Fibroblast of skin of scalp (primary cell): ENCODE measurements at regions not wholly inside any gene's neighbourhood (a gene's known extent, or its start where the extent isn't known, plus 50 kb on each side); places are given as distances from the start of the nearest gene placed in this dataset.
"Not testable (repeated sequence)": the region's sequence is repeated elsewhere in the genome, so short reads cannot be mapped to it uniquely, and the experiment has no call there.

ENCODE experiments used
- DNase-seq: peaks from one replicate; pipeline ENCODE4 v3.0.0-alpha.2; 2013

DNA sequence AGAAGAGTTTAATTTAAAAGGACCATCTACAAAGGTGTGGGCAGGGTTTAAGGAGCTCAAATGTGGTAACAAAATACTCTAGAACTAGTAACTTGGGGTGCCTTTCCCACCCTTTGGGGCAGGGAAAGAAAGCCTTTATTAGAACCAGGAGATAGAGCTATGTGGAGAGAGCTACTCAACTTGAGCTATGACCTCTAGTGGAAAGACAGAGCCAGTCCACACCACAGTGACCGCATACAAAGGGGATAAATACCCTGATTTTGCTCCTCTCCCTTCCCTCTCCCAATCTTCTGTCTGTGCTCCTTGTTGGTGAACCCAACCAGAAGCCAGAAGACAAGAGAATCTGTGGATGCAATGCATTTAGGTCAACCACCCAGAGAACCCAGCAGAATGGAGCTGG is 54.4 kb upstream of the JAK1 start:
- DNase-seq = no peak

DNA sequence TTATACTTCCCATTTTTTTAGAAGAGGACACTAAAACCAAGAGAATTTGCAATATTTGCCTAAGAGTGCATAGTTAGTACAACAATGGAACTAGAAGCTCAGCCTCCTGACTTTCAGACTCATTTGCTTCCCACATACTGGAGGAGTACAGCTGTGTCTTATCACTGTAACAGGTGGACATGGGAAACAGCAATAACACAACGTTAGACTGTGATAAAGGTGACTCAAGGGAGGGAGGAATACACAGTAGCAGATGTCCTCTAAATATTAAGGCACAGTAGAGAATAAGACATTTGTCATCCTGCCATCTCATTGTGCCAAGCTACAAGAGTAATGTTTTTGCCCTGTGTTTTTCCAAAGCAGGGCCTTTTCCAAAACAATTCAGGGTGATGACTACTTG is 55.4 kb upstream of the JAK1 start:
- DNase-seq = no peak

DNA sequence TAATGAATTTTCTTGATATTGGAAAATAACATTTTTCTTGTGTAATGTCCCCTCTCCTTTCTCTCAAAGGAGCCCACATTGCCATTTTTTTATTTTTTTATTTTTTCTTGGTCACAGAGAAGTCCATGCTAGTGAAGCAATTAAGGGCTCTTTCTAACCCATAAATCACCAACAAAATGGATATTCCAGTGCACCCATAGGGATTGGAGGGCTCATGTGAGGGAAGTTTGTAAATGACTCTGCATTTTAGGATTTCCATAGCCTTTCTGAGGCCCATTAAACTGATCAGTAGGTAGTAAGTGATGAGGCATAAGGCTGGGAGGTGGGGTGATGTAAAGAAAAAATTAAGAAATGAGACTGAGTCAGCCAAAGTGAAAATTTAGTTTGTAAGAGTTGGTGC is 55.9 kb upstream of the JAK1 start:
- no peak for DNase-seq

DNA sequence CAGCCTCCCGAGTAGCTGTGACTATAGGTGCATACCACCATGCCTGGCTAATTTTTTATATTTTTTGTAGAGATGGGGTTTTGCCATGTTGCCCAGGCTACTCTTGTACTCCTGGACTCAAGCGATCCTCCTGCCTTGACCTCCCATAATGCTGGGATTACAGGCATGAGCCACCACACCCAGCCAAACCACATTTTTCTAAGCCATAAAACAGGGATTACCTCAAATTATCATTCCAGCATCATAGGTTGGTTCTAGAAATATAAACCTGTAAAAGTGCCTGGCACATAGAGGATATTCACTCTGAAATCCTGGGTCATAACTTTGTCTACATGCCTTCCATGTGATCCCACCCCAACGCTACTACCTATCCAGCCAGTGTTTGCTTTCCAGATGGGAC is 59.4 kb upstream of the JAK1 start:
- DNase-seq = no peak

DNA sequence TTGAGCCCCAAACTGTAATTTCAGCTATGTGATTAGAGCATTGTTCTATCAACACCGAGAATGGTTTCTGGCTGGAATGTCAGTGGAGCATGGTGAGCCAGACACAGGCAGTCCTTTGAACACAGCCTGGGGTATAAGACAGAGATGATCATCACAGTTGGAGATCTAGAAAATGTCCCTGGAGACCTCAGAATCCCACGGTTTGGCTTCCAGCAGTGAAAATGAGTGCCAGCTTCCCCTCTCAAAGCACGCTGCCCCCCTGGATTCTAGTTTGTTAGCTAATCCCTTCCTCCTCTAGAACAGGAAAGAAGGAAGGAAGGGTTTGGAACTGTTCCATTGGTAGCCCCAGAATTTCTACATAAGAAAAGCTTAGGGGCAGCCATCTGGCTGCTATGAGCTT is 59.9 kb upstream of the JAK1 start:
- peak; percentile 34 for DNase-seq

DNA sequence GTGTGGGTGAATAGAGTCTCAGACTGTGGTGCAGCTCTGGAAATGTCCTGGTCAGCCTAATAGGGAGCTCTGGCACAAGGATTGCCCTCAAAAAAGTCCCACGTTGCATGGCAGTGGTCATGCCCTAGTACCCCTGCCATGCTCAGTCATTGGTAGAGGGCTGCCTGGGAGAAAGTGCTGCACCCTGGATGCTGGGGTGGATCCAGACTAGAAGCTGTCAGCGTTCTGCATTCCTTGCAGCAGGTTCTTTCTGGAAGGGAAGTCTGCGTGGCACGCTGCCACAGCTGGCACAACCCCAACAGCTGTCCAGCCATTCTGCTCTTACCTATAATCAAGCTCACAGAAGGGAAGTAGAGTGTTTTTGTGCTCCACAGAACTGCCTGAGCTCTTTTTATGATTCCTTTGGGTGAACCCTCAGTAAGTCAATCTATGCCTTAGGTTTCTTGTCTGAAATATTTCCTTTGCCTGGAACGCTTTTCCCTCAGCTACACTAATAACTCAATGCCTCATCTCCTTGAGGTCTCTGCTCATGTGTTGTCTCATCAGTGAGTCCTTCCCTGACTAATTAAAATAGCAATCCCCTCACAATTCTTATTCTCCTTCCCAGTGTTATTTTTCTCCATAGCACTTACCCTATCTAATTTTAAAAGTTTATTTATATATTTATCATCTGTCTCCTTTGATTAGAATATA is 61.5 kb upstream of the JAK1 start:
- no peak for DNase-seq

DNA sequence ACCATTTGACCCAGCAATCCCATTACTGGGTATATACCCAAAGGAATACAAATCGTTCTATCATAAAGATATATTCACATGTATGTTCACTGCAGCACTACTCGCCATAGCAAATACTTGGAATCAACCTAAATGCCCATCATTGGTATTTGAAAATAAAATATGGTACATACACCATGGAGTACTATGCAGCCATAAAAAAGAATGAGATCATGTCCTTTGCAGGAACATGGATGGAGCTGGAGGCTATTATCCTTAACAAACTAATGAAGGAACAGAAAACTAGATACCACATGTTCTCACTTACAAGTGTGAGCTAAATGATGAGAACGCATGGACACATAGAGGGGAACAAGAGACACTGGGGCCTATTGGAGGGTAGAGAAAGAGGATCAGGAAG is 63.1 kb upstream of the JAK1 start:
- not testable (repeated sequence) for DNase-seq

DNA sequence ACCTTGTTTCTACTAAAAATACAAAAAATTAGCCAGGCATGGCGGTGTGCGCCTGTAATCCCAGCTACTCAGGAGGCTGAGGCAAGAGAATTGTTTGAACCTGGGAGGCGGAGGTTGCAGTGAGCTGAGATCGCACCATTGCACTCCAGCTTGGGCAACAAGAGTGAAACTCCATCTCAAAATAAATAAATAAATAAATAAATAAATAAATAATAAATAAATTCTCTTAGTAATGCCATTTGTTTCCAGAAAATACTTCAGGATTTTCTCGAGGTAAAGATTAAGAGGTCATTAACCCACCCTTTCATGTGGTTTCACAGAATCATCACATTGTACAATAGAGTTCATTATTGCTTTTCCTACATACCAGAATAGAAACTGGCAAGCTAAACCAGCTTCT is 68.5 kb upstream of the JAK1 start:
- DNase-seq = not testable (repeated sequence)

DNA sequence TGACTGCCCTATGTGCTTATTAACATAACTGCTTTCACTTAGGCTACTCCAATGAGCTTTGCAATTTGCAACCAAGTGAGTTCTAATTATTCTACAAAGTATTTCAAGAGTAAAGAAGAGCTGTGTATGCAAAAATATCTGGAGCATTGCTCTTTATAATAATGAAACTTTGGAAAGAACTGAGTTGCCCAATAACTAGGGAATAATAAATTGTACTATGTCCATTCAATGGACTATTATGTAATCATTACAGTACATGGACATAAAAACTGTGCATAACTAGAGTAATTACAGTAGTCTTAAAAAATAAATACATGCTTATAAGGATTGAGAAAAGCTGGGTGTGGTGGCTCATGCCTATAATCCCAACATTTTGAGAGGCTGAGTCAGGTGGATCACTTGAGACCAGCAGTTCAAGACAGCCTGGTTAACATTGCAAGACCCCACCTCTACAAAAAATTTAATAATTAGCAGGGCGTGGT is 70.3 kb upstream of the JAK1 start:
- no peak for DNase-seq

DNA sequence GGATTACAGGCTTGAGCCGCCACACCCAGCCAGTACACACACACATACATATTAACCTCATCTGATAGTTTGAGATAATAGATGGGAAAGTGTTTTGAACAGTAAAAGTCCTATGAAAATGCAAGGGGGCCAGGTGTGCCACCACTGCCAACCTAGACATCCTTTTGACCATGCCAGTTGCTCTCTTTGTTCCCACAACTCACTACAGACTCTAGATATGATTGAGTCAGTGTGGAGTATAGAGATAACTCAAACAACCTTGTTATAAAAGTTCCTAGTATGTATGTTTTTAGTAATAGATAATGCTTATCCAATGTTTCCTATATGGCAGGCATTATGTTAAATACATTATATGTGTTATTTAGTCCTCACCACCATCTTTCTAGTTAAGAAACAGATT is 72.7 kb upstream of the JAK1 start:
- no peak for DNase-seq

DNA sequence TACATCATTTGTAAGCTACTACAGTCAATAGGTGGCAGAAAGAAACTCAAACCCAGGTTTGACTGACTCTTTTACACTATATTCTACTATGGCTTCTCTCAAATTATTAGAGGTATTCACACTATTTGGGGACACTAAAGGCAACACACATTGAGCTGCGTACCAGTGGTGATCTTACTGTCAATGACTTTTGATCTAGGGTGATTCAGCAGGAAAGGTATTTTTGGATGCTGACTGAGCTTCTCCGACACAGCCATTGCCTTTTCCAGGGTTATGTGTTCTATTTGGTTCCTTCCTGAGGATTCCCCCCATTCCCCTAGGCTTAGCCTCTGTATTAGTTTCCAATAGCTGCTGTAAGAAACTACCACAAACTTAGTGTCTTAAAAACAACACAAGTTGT is 73.2 kb upstream of the JAK1 start:
- no peak for DNase-seq

DNA sequence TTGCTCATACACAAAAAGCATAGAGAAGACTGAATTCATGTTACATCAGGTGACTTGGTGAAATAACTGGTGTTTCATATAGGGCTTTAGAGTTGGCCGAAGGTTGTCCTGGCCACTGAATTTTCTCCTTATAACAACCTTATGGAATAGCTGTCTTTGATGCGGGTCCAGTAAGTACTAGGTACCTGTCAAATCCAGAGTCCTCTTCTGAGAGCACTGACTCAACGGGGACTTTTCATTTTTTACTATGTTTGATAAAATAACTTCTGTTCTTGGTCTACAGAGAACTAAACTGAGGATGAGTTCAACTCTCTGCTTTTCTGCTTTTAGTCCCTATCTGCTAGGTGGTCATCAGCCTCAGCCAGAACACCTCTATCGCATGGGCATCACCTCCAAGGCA is 76.1 kb upstream of the JAK1 start:
- DNase-seq = no peak

DNA sequence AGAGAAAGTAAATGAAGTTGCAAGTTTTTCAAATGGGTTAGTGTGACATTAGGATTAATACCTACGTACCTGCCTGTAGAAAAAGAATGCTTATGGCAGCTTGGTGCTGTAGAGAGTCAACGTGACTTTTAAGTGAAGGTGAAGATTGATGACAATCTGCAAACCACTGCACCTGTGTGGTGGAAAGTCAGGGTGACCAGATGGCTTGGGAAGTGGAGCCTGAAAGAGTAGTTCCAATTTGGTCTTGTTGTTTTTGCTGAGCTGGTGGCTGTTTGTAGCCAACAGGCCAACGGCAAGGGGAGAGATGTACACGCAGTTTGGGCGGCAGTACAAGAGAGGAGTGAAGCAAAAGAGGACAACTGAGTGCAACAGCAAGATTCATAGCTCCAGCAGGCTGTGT is 78.1 kb upstream of the JAK1 start:
- DNase-seq = no peak

DNA sequence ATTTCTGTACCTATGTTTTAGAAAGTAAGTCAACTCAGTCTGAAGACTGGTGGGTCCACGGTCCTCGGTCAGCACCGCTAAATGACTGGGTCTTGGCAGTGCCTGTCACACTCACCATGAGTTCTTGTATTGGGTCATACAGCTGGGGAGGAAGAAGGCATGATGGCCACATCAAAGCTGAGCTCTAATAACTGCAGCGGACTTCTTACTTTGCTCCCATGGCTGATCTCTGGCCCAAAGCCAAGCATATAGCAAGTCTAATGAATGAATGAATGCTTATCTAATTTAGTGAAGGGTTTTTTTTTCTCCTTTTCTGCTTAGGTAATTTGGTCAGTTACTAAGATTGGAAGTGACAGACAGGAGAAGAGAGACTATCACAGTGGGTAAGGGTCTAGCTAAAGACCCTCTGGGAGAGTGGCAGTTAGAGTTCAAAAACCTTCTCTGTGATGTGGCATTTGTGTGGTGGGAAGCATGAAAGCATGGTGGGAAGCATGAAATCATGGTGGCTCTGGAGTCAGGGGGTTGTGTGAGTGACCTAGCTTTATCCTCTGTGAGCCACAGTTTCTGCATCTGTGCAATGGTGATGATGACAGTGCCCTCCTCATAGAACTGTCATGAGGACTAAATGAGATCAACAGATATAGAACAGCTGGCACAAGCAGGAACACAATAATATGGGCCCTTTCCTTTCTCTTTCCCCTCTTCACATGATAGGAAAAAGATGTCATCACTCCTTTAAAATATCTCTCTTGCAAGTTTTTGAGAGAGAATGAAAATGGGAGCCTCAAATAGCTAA is 78.9 kb upstream of the JAK1 start:
- DNase-seq = no peak

DNA sequence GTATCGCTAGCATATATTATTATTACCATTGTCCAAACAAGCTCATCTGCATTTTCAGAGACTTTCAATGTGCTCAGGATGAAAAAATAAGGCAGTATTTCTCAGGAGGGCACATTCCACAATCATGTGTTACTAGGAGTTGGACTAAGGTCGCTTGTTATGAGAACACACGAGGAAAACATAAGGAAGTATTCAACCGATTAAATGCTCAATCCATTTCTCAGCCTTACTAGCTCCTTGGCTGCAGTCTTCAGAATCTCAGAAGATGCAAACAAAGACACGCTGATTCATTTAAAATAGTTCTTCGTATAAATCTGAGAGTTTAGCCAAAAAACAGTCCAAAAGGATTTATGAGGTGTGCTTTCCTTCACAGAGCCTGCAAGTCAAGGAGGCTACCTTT is 82.0 kb upstream of the JAK1 start:
- DNase-seq = no peak

DNA sequence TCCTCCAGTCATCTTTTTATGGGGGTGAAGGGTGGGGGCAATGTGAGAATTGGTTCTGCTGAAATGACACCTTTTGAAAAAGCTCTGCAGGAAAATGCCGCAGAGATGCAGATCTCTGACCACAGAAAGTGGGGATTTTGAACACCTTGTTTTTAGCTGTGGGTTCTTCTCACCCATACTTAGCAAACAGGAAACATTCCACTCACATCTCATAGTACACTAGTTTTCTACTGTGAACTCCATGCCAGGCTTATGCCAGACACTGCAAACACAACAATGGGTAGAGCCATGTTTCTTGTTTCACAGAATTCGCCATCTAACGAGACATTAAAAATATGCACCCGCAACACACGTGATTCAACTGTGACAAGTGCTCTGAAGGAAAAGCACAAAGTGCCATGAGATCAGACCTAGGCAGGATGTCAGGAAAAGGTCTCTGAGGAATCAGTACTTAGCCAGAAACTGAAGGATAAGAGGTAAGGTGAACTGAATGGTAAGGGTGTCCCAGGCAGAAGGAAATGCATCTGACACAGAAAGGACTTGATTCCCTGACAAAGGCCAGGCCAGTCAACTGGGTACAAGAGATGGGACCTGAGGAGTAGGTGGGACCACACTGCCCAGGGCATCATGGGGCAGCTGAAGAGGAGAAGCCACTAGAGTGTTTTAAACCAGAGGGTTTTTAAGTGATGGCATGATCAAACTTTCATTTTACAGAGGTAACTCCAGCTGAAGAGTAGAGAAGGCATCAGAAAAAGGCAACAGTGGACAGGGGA is 83.8 kb upstream of the JAK1 start:
- no peak for DNase-seq

DNA sequence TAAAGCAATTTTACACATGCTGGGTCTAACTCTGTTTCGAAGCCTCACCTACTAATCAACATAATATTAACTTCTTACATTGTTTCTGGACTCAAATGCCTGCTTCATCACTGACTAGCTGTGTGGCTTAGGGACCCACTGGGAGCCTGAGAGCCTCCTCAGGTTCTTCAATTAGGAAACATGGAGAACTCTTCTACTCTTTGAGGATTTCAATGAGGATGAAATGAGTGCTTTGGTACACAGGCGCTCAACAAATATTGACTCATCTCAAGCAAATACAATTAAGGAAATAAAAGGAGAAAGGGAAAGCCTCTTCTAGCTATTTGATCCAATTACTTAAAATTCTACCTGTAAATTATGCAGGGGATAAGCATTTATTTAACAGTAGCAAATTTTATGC is 84.4 kb upstream of the JAK1 start:
- no peak for DNase-seq

DNA sequence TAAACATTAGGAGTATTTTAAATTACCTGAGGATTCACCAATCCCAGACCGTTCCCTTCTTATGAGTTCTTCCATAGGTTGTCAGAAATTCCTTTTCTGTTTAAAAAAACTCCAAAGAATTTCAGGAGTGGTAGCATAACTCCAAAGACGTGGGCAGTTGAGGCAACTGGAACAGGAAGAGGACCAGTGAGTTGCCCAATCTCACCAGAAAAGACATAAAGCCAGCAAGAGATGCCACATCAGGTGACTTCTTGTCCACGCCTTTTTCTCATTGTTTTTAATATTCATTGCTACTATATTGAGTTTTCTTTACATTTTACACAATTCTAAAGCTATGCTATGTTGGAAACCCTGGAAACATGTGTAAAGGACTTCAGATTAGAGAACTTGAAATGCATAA is 88.1 kb upstream of the JAK1 start:
- DNase-seq = no peak

DNA sequence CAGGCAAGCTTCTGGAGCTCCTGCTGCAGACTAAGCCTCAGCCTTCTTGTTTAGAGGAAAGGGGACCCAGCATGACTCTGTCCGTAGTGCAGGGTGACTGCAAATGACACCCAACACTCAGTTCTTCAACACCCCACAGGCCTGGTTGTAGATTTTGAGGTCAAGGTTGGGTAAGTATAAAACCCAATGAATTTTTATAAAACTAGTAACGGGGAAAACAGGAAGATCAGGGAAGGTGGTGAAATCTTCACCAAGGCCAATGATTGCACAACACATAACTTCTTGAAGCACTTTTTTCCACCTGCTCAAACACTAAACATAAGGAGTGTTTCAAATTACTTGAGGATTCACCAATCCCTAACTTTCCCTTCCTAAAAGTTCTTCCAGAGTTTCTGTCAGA is 89.4 kb upstream of the JAK1 start:
- DNase-seq = no peak

DNA sequence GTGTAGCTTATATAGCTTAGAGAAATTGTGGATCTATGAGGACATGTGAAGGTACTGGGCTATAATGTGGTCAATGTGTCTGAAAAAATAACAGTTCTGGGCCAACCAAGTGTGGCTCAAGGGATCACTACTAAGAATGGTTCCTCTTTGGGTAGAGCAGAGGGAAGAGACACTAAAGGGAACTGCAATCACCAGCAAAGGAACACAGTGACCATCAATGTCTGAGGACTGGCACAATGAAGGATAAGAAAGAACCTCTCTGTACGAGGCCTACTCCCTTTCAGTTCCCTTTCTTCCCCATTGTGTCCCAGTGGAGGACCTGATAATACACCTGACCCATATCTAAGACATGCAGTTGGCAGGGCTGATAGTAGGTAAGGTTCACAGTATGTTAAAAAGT is 89.9 kb upstream of the JAK1 start:
- no peak for DNase-seq

DNA sequence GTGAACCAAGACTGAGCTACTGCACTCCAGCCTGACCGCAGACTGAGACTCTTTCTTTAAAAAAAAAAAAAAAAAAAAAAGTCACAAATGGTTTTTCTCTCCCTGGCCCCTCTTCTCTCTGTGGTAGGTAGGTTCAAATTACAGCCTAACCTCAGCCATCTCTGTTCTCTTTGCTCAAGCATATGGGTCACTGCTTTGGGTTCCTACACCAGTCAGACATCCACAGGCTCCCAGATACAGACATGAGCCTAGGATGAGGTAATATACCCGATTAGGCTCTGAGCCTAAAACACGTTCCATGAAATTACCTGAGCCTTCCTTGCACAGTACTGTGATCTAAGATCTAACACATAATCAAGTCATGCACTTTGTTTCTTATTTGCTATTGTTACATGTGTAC is 90.5 kb upstream of the JAK1 start:
- DNase-seq = no peak

DNA sequence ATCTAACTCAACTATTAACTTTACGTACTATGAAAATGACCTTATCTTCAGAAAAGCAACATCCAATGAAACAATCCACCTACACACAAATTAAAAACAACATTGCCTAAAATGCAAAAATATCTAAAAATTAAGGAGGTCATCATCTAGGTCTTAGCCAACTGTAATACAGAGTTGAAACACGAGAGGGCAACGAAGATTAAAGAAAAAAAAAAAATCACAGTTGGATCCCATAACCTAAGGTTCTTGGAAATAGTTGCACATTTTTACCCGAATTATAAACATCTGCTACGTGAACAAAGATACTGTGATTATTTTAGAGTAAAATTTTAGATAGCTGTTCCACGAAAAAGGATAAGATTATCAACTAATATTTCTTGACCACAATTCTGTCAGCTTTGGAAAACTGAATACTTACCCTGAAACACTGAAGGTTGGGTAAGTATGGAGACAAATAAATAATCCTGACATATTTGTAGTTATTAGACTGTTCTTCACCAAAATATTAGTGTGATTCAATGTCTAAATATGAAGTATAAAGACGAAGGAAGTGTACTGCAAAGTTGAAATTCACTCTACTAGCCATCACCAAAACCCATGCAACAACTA is 88.0 kb upstream of the AK4 start:
- peak; percentile 55 for DNase-seq

DNA sequence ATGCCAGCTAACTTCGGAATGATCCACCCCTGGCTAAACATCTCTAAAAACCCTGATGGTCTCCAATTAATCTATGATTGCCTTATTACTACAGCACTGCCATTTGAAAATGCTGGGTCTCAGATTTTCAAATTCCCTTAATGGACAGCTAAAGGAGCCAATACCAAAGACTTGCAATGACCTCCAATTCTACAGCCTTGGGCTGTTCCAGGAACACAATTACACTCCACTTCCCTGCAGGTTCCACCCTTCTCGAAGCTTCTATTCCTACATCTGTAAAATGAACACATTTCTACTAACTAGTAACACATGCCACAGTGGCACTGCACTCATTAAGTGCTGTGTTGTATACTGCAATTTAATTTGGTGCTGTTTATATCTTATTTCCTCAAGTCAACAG is 85.7 kb upstream of the AK4 start:
- no peak for DNase-seq
